Suppressor macrophage treated with lipopolysaccharide for 4 hours (primary cell): ENCODE measurements at regions not wholly inside any gene's neighbourhood (a gene's known extent, or its start where the extent isn't known, plus 50 kb on each side); places are given as distances from the start of the nearest gene placed in this dataset.

Source experiments
- DNase-seq: peaks from one replicate; pipeline ENCODE4 v3.0.0-alpha.2; 2020

DNA sequence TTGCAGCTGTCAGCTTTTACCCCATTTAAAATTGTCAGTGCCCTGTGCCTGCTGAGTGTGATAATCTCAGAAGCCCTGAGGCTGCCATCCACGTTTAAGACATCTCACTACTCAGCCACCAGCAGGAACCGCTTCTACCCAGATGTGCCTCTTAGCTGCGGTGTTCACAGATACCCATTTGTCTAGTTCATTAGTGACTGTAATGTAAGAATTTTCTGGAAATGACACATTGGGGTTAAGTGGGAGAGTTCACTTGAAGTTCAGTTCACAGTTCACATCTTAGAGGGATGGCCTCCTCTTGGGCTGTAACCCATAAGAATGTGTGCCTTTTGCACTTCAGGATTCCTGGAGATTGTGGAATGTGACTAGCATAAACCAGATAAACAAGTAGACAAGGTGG is 477.7 kb downstream of the BTBD3 start:
- no peak for DNase-seq

DNA sequence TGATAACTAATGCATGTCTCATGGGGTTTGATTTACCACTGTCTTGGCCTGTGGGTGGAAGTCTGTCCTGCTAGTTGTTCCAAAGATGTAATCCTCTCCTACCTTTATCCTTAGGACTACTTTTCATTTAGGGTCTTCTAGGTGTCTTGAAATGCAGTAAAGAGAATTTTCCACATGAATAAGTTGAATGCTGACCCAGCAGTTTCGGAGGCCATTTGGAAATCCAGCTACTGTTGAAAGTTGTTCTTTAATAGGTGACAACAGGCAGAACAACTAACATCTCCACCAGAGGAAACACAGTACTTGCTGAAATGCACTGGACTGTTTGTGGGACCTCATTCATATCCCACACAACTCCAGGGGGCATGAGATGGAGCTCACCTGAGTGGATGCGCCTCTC is 478.1 kb downstream of the BTBD3 start:
- DNase-seq, result no peak

- no peak for DNase-seq
Observed at GRCh38 chr20:12399110-12399836, 481.6 kb downstream of the BTBD3 start.

DNA sequence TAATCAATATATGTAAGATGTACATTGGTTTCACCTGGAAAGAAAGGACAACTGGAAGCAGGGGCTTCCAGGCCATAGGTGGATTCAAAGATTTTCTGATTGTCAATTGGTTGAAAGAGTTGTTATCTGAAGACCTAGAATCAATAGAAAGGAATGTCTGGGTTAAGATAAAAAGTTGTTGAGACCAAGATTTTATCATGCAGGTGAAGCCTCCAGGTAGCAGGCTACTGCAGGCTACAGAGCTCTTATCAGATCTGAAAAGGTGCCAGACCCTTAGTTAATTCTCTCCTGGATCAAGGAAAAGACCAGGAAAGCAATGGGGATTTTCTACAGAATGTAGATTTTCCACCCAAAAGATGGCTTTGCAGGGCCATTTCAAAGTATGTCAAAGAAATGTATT is 487.2 kb downstream of the BTBD3 start:
- no peak for DNase-seq

GRCh38 chr20:12406978-12407377 is 489.3 kb downstream of the BTBD3 start:
- no peak for DNase-seq

- DNase-seq, result no peak
Observed at GRCh38 chr20:12409501-12409900, 491.8 kb downstream of the BTBD3 start.

- DNase-seq, result no peak
Observed at GRCh38 chr20:12410783-12411182, 493.1 kb downstream of the BTBD3 start.

DNA sequence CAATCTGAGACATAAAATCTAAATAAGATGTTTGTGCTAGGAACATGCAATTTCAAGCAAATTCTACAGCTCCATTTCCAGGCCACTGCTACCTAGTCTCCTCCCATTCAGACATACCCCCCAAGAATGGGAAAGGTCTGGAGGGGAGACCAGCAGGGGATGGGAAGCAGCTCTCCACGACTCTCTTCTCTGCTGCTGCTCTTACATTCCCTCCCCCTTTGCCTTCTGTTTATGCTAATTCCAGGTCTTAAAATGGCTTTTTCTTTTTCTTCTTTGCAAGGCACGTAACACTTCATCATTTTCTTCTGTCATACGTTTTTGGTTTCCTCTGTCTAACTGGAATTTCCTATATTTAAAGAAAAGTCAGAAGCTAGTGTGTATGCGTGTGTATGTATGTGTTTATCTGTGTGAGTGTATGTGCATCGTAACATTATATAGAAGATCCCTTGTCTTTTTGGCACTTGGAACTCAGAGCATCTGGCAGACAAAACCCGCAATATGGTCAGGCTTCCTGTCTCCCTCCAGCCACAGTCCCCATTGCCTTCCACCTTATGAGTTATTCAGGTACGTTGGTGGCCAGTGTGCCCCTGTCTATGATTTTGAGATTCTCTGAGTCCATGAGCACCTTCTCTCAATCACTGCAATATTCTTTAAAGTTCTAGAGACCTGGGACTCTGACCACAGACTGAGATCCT is 493.7 kb downstream of the BTBD3 start:
- DNase-seq, result no peak

- no peak for DNase-seq
Observed at GRCh38 chr20:12413116-12413515, 495.4 kb downstream of the BTBD3 start.

- DNase-seq, result no peak
Observed at GRCh38 chr20:12414446-12415274, 497.0 kb downstream of the BTBD3 start.

DNA sequence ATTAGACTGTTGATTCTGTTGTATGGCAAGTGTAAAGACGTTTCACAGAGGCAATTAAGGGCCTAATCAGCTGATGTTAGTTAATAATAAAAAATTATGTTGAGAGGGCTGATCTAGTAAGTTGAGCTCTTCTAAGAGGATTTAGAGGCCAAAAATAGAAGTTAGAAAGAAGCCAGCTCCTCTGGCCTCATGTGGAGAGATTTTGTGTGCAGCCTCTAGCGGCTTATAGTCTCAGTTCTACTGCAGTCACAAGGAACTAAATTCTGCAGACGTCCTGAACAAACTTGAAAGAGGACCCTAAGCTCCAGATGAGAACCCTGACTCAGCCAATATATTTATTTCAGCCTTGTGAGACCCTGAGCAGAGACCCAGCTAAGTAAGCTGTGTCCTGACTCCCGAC is 498.6 kb downstream of the BTBD3 start:
- no peak for DNase-seq

- DNase-seq, result no peak
Observed at GRCh38 chr20:12433724-12434123, 516.0 kb downstream of the BTBD3 start.

- no peak for DNase-seq
Observed at GRCh38 chr20:12434672-12435071, 517.0 kb downstream of the BTBD3 start.

DNA sequence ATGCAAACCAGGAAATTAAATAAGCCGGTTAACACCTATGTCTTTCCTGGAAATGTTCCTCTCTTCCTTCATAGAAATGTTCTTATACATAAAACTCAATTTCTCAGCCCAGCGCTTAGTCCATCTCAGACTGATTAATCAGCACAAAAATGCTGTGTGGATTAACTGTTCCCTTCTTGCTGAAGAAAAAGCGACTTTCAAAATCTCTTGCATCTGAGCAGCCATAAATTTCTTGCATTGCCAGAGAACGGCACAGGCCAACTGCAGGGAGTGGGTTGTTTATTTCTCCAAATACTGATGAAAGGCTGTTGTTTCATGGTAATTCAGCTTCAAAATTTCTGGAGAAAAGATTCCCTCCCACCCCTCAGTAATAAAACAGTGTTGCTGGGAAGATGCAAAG is 517.6 kb downstream of the BTBD3 start:
- DNase-seq, result no peak

DNA sequence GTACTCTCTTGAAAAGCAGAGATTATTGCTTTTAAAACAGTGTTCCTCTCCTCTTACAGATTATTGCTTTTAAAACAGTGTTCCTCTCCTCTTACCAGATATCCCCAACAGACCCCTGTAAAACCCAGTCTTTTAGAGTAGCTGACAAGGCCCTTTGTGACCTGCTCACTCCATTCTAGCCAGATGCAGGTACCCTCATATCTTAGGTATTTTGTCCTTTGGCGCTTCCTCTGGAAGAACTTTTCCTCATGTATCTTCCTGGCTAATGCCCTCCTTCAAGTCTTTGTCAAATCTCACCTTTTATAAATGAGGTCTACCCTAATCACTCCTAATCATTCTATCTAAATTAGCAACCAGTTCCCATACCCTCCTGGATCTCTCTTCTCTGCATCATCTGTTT is 536.0 kb downstream of the BTBD3 start:
- DNase-seq, result no peak

DNA sequence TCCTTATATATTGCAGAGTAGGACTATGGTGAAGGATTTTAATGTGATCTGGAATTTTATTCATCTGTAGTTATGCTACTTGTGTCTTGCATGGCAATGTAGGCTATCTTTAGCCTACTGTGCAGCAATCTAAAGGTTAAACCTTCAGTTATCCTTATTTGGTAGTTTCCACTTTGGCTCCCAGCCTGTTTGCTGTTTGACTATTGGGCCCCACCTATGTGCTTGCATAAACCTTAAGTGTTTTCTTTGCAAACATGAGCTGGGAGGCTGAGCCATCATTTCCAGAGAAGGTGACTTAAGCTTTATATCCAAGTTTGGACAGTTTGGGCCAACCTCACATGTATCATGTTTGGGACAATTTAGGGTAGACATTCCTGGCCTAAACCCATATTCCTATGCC is 537.5 kb downstream of the BTBD3 start:
- no peak for DNase-seq

DNA sequence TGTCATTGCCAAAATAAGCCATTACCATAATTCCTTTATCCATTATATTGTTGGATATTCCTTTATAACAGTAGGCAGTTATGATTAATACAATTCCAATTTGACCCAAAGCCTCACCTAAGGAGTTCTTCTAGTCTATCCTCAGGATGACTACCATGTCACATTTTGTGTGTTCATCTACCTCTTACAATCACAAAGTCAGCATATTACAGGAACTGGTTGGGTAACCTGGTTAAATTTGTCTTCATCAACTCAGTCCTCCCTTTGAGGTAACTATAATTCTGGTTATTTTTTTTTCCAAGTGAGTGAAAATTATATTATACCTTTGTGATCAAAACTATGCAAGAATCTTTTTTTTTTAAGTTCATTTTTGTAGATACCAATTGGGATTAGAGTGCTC is 540.5 kb downstream of the BTBD3 start:
- DNase-seq, result no peak

GRCh38 chr20:12464036-12464435 is 544.7 kb upstream of the SPTLC3 start:
- DNase-seq, result no peak

- DNase-seq, result no peak
Observed at GRCh38 chr20:12466915-12467314, 541.9 kb upstream of the SPTLC3 start.

DNA sequence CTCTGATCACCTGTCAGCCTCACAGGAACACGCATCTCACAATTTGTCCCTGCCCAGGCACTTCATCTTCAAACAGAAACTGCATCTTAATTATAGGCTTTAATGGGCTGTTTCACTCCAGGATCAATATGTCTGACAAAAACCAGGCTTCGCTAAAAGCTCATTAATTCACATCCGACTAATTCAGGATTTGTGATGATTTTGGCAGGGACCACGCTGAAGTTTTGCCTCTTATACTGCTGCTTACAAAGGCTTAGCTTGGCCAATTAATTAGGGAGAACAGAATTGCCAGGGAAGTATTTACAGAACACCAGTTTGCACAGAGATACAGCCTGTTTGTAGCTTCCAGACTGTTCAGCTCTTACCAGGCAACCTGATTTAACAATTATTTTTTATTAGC is 541.0 kb upstream of the SPTLC3 start:
- no peak for DNase-seq

DNA sequence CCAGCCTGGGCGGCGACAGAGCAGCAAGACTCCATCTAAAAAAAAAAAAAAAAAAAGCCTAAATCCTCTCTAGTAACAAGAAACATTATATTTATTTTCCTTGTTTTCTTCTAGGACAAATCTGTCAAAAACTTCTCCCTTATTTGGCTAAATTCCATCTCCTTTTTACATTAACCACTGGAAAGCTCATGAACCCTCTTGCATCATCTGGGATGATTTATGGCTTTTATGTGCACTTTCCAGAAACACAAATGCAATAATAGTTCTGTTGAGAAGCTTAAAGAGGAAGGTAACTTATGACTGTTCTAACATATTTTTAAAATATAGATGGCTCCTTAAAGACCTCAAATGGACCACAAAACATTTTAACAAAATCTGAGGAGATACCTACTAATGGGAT is 526.1 kb upstream of the SPTLC3 start:
- no peak for DNase-seq

DNA sequence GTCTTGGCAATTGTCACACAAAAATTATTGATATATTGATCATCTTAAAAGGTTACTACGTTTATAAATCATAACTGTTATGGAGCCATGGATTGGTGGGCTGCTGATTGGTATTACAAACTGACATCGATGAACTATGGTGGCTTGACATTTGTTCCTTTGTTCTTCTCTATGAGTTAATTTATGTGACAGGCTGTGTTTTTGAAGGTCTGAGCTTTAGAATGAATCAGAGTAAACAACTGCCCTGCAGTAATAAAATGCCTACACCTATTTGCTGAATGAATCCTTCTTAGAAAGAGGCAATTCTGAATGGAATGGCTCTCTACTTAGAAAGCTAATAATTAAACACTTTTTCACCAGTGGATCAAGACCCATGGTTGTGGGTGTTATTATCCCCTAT is 506.3 kb upstream of the SPTLC3 start:
- no peak for DNase-seq

GRCh38 chr20:12504779-12505178 is 504.0 kb upstream of the SPTLC3 start:
- DNase-seq, result no peak

- DNase-seq, result no peak
Observed at GRCh38 chr20:12511499-12511898, 497.3 kb upstream of the SPTLC3 start.
